HEK293 (cell line): ENCODE measurements at regions not wholly inside any gene's neighbourhood (a gene's known extent, or its start where the extent isn't known, plus 50 kb on each side); places are given as distances from the start of the nearest gene placed in this dataset.
A peak's percentile ranks its signal among the peaks of the same experiment; 100 is the strongest.

Experiments used
- CTCF ChIA-PET: fragments of 350-600 bp; formaldehyde crosslinking; extraction: SDS; loops from one replicate; lab custom pipeline; 2021; ENCODE audit warnings: antibody characterized with exemption; lab: Yijun Ruan, JAX
- POLR2A ChIA-PET: fragments of 300-600 bp; formaldehyde crosslinking; extraction: SDS; loops from one replicate; lab custom pipeline; 2020; ENCODE audit warnings: antibody characterized with exemption, inconsistent platforms; lab: Yijun Ruan, JAX
- H3K27ac ChIP-seq: fragments of 200-500 bp; sonication (Bioruptor generic); 2 replicates; pipeline ENCODE4 v1.5.1; 2014; ENCODE audit warnings: low read depth, low read length, control low read depth, inconsistent platforms; ENCODE audit errors: extremely low read depth
- H3K36me3 ChIP-seq, 2 experiments: fragments of 200-500 bp in 1 of 2; sonication (Bioruptor generic) in 1 of 2; 1 replicate in 1 of 2; 2 replicates in 1 of 2; pipeline ENCODE4 v1.5.1; 2014 to 2017; ENCODE audit warnings: inconsistent platforms in 2 of 2, low read length in 2 of 2; ENCODE audit not compliant: control insufficient read depth in 2 of 2, insufficient read depth in 1 of 2
- H3K4me1 ChIP-seq: fragments of 200-500 bp; sonication (Bioruptor generic); 2 replicates; pipeline ENCODE4 v1.5.1; 2014; ENCODE audit warnings: mild to moderate bottlenecking, low read length, inconsistent platforms; ENCODE audit not compliant: control insufficient read depth, insufficient read depth
- H3K4me3 ChIP-seq: 2 replicates; pipeline ENCODE4 v1.5.1; 2011; ENCODE audit warnings: low read depth, mild to moderate bottlenecking, control low read depth, low read length, moderate library complexity
- H3K9me3 ChIP-seq: fragments of 200-500 bp; sonication (Bioruptor generic); 2 replicates; pipeline ENCODE4 v1.5.1; 2014; ENCODE audit warnings: low read depth, low read length, inconsistent platforms; ENCODE audit not compliant: control insufficient read depth, insufficient read depth
- ELK4 ChIP-seq: IDR thresholded peaks from 2 replicates; pipeline ENCODE4 v1.6.1; 2011; ENCODE audit warnings: mild to moderate bottlenecking, low read depth, low read length, borderline replicate concordance
- HOXC10 ChIP-seq: sonication (generic); formaldehyde crosslinking; IDR thresholded peaks from 2 replicates; pipeline ENCODE4 v1.8.1; 2023; ENCODE audit warnings: mild to moderate bottlenecking, missing genetic modification reagents
- PRDM10 ChIP-seq: fragments of 450-650 bp; formaldehyde crosslinking; IDR thresholded peaks from 2 replicates; pipeline ENCODE4 v1.5.1; 2016; ENCODE audit warnings: missing biosample characterization, missing genetic modification characterization
- ZBTB26 ChIP-seq: fragments of 450-650 bp; formaldehyde crosslinking; optimal IDR thresholded peaks from 2 replicates; pipeline ENCODE3; 2016; ENCODE audit warnings: missing biosample characterization, mild to moderate bottlenecking, missing genetic modification characterization
- ZBTB6 ChIP-seq: fragments of 450-650 bp; formaldehyde crosslinking; IDR thresholded peaks from 2 replicates; pipeline ENCODE4 v1.5.1; 2017; ENCODE audit warnings: missing biosample characterization, missing genetic modification characterization
- ZNF148 ChIP-seq: fragments of 450-650 bp; formaldehyde crosslinking; IDR thresholded peaks from 2 replicates; pipeline ENCODE4 v1.5.0; 2017; ENCODE audit warnings: missing biosample characterization, missing genetic modification characterization, borderline replicate concordance
- ZNF239 ChIP-seq: fragments of 450-650 bp; formaldehyde crosslinking; IDR thresholded peaks from 2 replicates; pipeline ENCODE4 v1.5.1; 2016; ENCODE audit warnings: missing biosample characterization, missing genetic modification characterization
- ZNF354C ChIP-seq: fragments of 450-650 bp; formaldehyde crosslinking; IDR thresholded peaks from 2 replicates; pipeline ENCODE4 v1.5.1; 2016; ENCODE audit warnings: missing biosample characterization, missing genetic modification characterization, low read depth, borderline replicate concordance
- ZNF544 ChIP-seq: fragments of 450-650 bp; formaldehyde crosslinking; IDR thresholded peaks from 2 replicates; pipeline ENCODE4 v1.5.0; 2017; ENCODE audit warnings: missing biosample characterization, missing genetic modification characterization
- ZNF610 ChIP-seq: fragments of 450-650 bp; formaldehyde crosslinking; IDR thresholded peaks from 2 replicates; pipeline ENCODE4 v1.5.1; 2016; ENCODE audit warnings: missing biosample characterization, missing genetic modification characterization, borderline replicate concordance
- ZNF654 ChIP-seq: fragments of 450-650 bp; formaldehyde crosslinking; IDR thresholded peaks from 2 replicates; pipeline ENCODE4 v1.5.1; 2016; ENCODE audit warnings: low read depth, missing biosample characterization, missing genetic modification characterization
- ZNF692 ChIP-seq: fragments of 450-650 bp; formaldehyde crosslinking; IDR thresholded peaks from 2 replicates; pipeline ENCODE4 v1.5.1; 2016; ENCODE audit warnings: missing biosample characterization, missing genetic modification characterization
- ZNF776 ChIP-seq: fragments of 450-650 bp; formaldehyde crosslinking; IDR thresholded peaks from 2 replicates; pipeline ENCODE4 v1.5.0; 2017; ENCODE audit warnings: missing biosample characterization, missing genetic modification characterization, borderline replicate concordance
- ZNF843 ChIP-seq: fragments of 450-650 bp; formaldehyde crosslinking; IDR thresholded peaks from 2 replicates; pipeline ENCODE4 v1.5.1; 2016; ENCODE audit warnings: missing biosample characterization, missing genetic modification characterization

GRCh38 chr14:59123975-59124374 is 64.5 kb upstream of the DAAM1 start:
- H3K27ac ChIP-seq, result no peak overlapping the region
- POLR2A ChIA-PET, result no interaction called here

GRCh38 chr14:59125156-59125555 is 63.3 kb upstream of the DAAM1 start:
- Histone ChIP-seq H3K27ac (no peak overlapping the region), H3K9me3 (no peaks in the 10 kb centered on the region), H3K4me3 (no peak overlapping the region), H3K4me1 (no peaks in the 10 kb centered on the region), H3K36me3 (no peaks in the 10 kb centered on the region)
- ChIA-PET POLR2A (interaction anchor here (0.5 to 0.6 kb wide), 2 partner anchors 314 to 317 kb away, joined by 3 to 4 read pairs; no protein-coding TSS in a partner anchor), CTCF (interaction anchor here (0.6 to 5.9 kb wide), 14 partner anchors 70 to 793 kb away, joined by 3 to 55 read pairs (median 4); no protein-coding TSS in a partner anchor)
- TF ChIP-seq ZBTB26 (tag by site-specific recombination) (no peak), ZNF610 (no peak), ZNF776 (tag by site-specific recombination) (no peak), ZNF843 (tag by site-specific recombination) (no peak), ELK4 (no peak), ZNF148 (tag by site-specific recombination) (no peak), ZNF544 (tag by site-specific recombination) (no peak), ZNF354C (no peak)

More at GRCh38 chr14:59123975-59124374, 64.5 kb upstream of the DAAM1 start:
- H3K36me3 ChIP-seq, result no peaks in the 10 kb centered on the region
- H3K4me1 ChIP-seq, result no peaks in the 10 kb centered on the region
- no peak overlapping the region for H3K4me3 ChIP-seq
- H3K9me3 ChIP-seq, result no peaks in the 10 kb centered on the region
- CTCF ChIA-PET, result interaction anchor here (0.5 to 5.9 kb wide), 22 partner anchors 10 to 622 kb away, joined by 3 to 55 read pairs (median 4); no protein-coding TSS in a partner anchor
- TF ChIP-seq ZNF692 (tag by site-specific recombination) (no peak), ZNF654 (tag by site-specific recombination) (peak; percentile 71)

- Histone ChIP-seq H3K36me3 (no peaks in the 10 kb centered on the region), H3K4me3 (no peak overlapping the region), H3K4me1 (peaks cover under 1% of the 10 kb centered on the region; the same call in 1 of the 2 replicates), H3K27ac (no peak overlapping the region), H3K9me3 (no peaks in the 10 kb centered on the region)
- ChIA-PET CTCF (interaction anchor here (0.6 to 3.6 kb wide), 15 partner anchors 9 to 703 kb away, joined by 3 to 23 read pairs (median 3); no protein-coding TSS in a partner anchor), POLR2A (no interaction called here)
- TF ChIP-seq ZNF239 (tag by site-specific recombination) (no peak), ELK4 (no peak), HOXC10 (CRISPR knock-in tag) (no peak), PRDM10 (tag by site-specific recombination) (peak; percentile 64), ZNF654 (tag by site-specific recombination) (peak; percentile 84), ZBTB6 (tag by site-specific recombination) (peak; percentile 39; the same call in 1 of the 2 replicates)
Measured at GRCh38 chr14:59126714-59127436, 61.6 kb upstream of the DAAM1 start.
